ENCODE measurements at regions not wholly inside any gene's neighbourhood (a gene's known extent, or its start where the extent isn't known, plus 50 kb on each side); places are given as distances from the start of the nearest gene placed in this dataset.
A peak's percentile ranks its signal among the peaks of the same experiment; 100 is the strongest.

DNA sequence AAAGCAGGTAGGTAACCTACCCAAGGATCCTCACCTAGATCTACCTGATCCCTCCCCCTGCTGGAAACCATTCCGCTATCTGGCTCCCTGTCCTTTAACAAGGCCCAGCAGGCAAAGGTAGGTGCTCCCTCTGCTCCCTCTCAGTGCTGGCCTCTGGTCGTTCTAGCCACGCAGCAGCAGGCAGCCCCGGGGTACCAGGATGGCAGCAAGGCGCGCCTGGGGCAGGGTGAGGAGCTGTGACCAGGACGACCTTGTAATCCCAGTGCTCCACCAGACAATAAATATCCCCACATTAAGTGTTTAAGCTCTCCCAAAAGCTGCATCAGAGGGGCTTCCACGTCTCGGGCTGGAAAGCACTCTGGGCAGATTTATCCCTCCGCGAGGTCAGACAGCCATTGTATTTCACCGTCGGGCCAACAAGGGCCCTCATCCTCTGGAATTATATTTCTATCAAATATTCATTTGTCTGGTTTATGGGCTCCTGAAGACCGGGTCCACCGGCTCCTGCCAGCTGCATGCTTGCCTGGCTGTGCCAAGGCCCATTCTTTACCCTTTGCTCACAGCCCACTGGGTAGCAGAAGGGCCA is 81.3 kb downstream of the CHST1 start:
- TF ChIP-seq MAX (IDR thresholded peaks at IDR 0.05; ENCODE audit: low read depth, low read length) (no peak), POLR2A (IDR thresholded peaks at IDR 0.05; ENCODE audit: extremely low read depth, insufficient read length) (no peak), MYC (IDR thresholded peaks at IDR 0.05; ENCODE audit: low read depth, low read length) (no peak), CTCF (IDR thresholded peaks at IDR 0.05; ENCODE audit: low read depth, low read length) (no peak)
- H3K4me3 ChIP-seq (ENCODE audit: low read depth, low read length): no peak overlapping the region
- no peak for DNase-seq (ENCODE audit: low read depth)

DNA sequence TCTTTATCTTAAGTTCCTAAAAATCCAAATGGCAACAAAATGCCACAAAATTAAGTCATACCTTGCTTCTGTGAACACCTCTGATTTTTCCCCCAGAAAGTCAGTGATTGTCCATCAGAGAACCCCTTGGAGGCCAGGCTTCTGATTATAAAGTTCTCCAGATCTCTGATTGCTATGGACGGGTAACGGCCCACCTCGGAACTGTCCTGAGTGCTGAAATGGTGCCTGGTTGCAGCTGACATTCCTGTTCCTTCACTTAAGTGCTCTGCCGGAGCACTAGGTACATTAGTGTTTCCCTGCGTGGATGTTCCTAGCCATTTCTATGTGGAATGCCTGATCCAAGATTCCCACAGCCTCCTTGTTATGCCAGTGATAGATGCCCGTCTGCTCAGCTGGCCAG is 85.0 kb downstream of the CHST1 start:
- H3K4me3 ChIP-seq (ENCODE audit: low read depth, low read length): no peak overlapping the region
- DNase-seq (ENCODE audit: low read depth): peak; percentile 50
- no peak for TF ChIP-seq POLR2A (IDR thresholded peaks at IDR 0.05; ENCODE audit: extremely low read depth, insufficient read length)
- no peak for TF ChIP-seq MYC (IDR thresholded peaks at IDR 0.05; ENCODE audit: low read depth, low read length)
- TF ChIP-seq CTCF (IDR thresholded peaks at IDR 0.05; ENCODE audit: low read depth, low read length): no peak
- no peak for TF ChIP-seq MAX (IDR thresholded peaks at IDR 0.05; ENCODE audit: low read depth, low read length)

DNA sequence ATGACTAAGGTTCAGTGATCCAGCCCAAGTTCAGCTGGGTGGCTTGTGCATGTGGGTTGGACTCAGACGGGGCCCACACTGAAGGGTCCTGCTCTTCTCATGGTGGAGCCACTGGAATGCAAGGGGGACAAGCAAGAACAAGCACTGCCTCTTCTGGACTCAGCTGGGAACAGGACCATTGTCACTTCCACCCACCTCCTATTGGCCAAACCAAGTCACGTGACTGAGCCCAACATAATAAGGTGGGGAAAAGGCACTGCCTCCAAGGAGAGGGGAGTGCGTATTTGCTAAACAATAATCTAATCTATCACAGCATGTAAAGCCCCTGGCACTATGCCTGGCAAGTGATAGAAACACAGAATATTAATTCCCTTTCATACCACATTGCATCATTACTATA is 87.1 kb downstream of the CHST1 start:
- no peak for TF ChIP-seq CTCF (IDR thresholded peaks at IDR 0.05; ENCODE audit: low read depth, low read length)
- no peak for TF ChIP-seq MAX (IDR thresholded peaks at IDR 0.05; ENCODE audit: low read depth, low read length)
- no peak overlapping the region for H3K4me3 ChIP-seq (ENCODE audit: low read depth, low read length)
- DNase-seq (ENCODE audit: low read depth): no peak

- no peak overlapping the region for H3K4me3 ChIP-seq (ENCODE audit: low read depth, low read length)
- DNase-seq (ENCODE audit: low read depth): no peak
- TF ChIP-seq POLR2A (IDR thresholded peaks at IDR 0.05; ENCODE audit: extremely low read depth, insufficient read length) (no peak), MAX (IDR thresholded peaks at IDR 0.05; ENCODE audit: low read depth, low read length) (no peak), CTCF (IDR thresholded peaks at IDR 0.05; ENCODE audit: low read depth, low read length) (no peak), MYC (IDR thresholded peaks at IDR 0.05; ENCODE audit: low read depth, low read length) (no peak)
Measured at GRCh38 chr11:45577752-45578151, 87.7 kb downstream of the CHST1 start.

DNA sequence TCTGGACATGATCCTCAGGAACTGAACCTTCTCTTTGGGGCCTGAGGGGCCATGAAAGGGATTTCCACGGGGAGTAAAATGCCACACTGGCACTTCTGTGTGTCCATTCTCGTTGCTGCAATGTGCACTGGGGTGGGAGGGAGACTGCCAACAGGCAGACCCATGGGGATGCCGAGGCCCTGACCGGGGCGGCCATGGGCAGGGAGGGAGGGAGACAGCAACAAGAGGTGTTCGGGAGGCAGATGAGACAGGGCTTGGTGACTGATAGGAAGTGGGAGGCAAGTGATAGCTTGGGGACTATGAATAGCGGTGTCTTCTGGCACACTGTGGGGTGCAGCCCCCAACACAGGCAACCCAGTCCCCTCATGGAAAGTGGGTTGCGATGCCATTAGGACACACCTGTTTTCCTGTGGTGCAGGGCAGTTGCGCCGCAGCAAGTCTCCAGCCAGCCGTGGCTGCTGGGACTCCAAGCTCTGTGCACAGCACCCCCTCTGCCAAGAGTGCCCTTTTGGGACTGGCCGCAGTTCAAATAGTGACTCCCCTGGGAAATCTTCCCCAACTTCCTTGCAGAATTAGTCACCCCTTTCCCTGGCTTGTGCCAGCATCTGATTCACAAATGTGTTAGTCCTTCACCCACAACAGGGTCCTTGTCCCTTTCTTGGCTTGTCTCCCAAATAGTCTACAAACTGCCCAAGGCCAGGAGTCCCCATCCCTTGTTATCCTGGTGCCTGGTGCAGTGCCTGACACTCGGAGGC is 88.8 kb downstream of the CHST1 start:
- H3K4me3 ChIP-seq (ENCODE audit: low read depth, low read length): no peak overlapping the region
- no peak for TF ChIP-seq MYC (IDR thresholded peaks at IDR 0.05; ENCODE audit: low read depth, low read length)
- no peak for TF ChIP-seq CTCF (IDR thresholded peaks at IDR 0.05; ENCODE audit: low read depth, low read length)
- no peak for TF ChIP-seq POLR2A (IDR thresholded peaks at IDR 0.05; ENCODE audit: extremely low read depth, insufficient read length)
- no peak for TF ChIP-seq MAX (IDR thresholded peaks at IDR 0.05; ENCODE audit: low read depth, low read length)
- no peak for DNase-seq (ENCODE audit: low read depth)
